ENCODE measurements at regions not wholly inside any gene's neighbourhood (a gene's known extent, or its start where the extent isn't known, plus 50 kb on each side); places are given as distances from the start of the nearest gene placed in this dataset.

DNA sequence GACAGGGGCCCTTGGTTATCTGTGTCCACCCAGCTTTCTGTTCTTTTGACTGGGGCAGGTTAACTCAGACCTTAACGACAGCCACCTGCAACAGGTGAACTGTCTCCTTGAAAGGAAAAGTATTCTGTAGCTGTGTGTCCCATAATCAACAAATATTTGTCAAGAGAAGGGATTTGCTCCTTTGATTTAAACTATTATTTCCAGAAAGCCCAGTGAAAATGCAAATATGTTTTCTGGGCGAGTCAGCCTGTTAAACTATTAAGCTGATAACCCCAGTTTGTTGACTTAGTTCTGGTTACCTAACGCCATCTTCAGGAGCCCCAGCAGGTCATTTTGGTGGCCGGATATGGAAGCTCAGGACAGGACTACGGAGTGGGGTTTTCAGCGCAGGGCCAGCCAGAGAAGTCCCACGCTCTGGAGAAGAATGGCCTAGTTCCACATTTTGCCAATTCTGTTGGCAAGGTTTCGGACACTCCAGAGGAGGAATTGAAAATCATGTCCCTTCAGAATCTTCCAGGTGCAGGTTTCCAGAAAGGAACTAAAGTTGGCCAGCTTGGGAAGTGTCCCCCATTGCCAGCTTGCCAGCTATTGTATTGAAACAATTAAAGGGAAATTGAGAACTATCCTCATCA, 54.5 kb downstream of the ADRA2A start:
- no peak for DNase-seq

GRCh38 chr10:111137007-111137406, 60.2 kb downstream of the ADRA2A start:
- no peak for DNase-seq

DNA sequence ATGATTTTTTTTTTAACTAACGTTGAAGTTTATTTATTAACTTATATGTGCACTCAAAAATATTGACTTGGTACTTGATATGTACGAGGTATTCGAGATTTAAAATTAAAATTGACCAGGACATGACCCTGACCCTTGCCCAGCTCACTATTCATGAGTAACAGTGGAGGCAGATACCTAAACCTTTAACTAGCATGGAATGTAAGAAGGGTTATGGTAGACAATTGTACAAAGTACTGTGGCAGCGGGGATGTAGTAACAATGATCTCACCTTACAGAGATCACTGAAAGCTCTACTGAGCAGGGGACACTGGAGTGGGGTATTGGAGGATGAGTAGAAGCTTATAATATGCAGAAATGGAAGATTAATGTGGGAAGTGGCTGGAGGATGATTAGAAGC, 60.8 kb downstream of the ADRA2A start:
- DNase-seq: no peak

GRCh38 chr10:111138544-111138943, 61.7 kb downstream of the ADRA2A start:
- no peak for DNase-seq

GRCh38 chr10:111139567-111139966, 62.7 kb downstream of the ADRA2A start:
- no peak for DNase-seq

- DNase-seq: no peak
Measured at GRCh38 chr10:111142092-111142768, 65.4 kb downstream of the ADRA2A start.

- no peak for DNase-seq
Measured at GRCh38 chr10:111146025-111146640, 69.3 kb downstream of the ADRA2A start.

- DNase-seq: no peak
Measured at GRCh38 chr10:111148025-111148424, 71.2 kb downstream of the ADRA2A start.

GRCh38 chr10:111148440-111148839, 71.6 kb downstream of the ADRA2A start:
- DNase-seq: no peak

GRCh38 chr10:111150691-111151090, 73.9 kb downstream of the ADRA2A start:
- no peak for DNase-seq

- DNase-seq: no peak
Measured at GRCh38 chr10:111151595-111152307, 74.9 kb downstream of the ADRA2A start.

GRCh38 chr10:111156754-111157153, 79.9 kb downstream of the ADRA2A start:
- no peak for DNase-seq

GRCh38 chr10:111158595-111158994, 81.8 kb downstream of the ADRA2A start:
- DNase-seq: no peak

DNA sequence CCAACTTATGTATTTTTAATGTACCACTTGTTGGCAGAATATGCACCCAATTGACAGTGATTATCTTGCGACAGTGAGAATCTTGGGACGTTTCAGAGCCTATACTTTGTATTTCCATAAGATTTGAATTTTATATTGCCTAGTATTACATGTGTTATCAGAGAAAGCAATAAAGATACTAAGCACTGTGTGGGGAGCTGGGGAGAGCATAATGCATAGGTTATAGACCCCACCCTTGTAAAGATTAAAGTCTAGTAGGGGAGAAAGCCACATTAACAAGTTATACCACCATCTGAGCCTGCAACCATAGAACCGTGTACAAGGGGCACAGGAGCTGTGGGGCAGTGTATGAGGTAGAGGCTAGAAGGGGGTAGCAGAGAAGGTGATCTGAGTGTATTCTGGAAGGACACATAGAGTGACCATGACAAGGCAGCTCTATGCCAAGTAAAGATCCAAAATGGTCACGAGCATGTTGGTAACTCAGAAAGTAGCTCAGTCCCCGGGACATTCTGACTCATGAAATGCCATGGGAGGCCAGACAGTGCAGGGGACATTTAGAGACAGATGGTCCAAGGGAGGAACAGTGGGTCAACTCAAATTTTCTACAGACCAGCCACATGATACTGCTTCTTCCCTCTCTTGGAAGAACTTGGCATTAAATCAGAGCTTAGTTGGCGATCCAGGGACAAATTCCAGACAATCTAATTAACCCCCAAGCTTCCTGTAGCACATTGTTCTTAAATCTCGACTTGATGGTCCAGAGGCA, 84.5 kb downstream of the ADRA2A start:
- DNase-seq: no peak

GRCh38 chr10:111171183-111171582, 94.4 kb downstream of the ADRA2A start:
- no peak for DNase-seq

DNA sequence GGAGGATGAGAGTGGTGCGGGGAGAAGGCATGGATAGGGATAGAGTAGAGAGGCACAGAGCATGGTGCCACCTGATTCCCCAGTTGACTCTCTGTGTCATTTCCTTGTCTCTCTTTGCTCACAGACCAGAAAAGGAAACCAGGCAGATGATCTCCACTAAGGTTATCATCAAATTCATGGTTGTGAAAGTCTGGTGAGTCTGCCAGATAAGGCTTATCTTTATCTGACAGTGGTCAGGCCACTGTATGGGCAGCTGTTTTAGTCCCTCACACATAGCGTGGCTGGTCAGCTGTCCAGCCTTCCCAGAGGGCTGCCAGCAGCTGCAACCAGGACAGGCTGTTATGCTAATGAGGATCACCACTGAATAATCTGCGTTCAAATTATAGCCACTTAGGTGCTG, 99.0 kb downstream of the ADRA2A start:
- DNase-seq: no peak

- DNase-seq: no peak
Measured at GRCh38 chr10:111177379-111177778, 100.5 kb downstream of the ADRA2A start.

GRCh38 chr10:111179514-111179913, 102.7 kb downstream of the ADRA2A start:
- DNase-seq: no peak

GRCh38 chr10:111186358-111186757, 109.5 kb downstream of the ADRA2A start:
- no peak for DNase-seq

GRCh38 chr10:111187096-111187495, 110.3 kb downstream of the ADRA2A start:
- no peak for DNase-seq

- no peak for DNase-seq
Measured at GRCh38 chr10:111199587-111199986, 122.8 kb downstream of the ADRA2A start.

DNA sequence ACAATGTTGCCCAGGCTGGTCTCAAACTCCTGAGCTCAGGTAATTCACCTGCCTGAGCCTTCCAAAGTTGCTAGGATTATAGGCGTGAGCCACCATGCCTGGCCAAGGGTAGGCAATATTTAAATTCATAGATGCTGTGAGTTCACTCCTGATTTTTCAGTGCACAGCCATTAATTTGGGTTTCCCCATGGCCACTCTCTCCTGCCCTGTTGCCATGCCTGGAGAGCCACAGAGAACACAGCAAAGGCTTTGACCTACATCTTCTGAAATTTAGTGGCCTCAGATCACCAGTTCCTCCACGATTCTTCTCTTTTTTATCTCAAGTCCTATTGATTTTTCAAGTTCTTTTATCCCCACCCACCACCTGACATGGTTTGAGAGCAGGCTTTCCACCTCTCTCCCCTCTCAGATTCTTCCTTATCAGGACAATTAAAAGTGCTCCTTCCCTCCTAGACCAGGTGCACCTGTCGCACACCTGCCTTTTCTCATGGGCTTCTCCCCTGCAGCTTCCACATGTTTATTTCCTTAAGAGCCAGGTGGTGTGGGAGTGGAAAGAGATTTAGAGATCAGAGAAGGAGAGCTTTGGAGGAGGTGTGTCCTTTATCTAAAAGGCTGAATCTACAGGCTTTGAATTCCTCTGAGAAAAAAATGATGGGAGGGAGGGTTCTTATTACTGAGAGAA, 123.8 kb downstream of the ADRA2A start:
- DNase-seq: no peak
